Non-pigmented ciliary epithelial cell (primary cell): ENCODE measurements at regions not wholly inside any gene's neighbourhood (a gene's known extent, or its start where the extent isn't known, plus 50 kb on each side); places are given as distances from the start of the nearest gene placed in this dataset.
"Not testable (repeated sequence)": the region's sequence is repeated elsewhere in the genome, so short reads cannot be mapped to it uniquely, and the experiment has no call there.

Experiments used
- DNase-seq: peaks from one replicate; pipeline ENCODE4 v3.0.0-alpha.2; 2010; ENCODE audit warnings: low read depth

GRCh38 chr2:81362468-81362867, 1057.9 kb upstream of the LRRTM1 start:
- not testable (repeated sequence) for DNase-seq

- no peak for DNase-seq
These were observed 1050.9 kb upstream of the LRRTM1 start for GRCh38 chr2:81355436-81355835.

DNA sequence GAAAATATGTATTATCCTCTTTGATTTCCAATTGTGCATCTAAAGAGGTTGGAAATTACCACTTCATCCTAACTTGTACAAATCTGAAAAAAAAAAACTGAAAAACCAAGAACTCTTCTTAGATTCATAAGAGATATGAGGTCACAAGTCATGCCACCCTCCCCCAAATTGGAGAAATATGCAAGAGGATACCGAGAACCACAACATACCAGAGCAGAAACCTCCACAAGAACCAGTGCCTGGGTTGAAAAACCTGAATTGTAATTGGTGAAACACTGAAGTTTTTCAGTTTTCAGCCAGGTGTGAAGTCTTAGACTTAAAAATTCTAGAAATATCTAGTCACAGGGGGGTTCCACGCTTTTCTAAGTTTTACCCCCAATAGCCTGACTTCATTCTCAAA, 1029.5 kb upstream of the LRRTM1 start:
- no peak for DNase-seq

DNA sequence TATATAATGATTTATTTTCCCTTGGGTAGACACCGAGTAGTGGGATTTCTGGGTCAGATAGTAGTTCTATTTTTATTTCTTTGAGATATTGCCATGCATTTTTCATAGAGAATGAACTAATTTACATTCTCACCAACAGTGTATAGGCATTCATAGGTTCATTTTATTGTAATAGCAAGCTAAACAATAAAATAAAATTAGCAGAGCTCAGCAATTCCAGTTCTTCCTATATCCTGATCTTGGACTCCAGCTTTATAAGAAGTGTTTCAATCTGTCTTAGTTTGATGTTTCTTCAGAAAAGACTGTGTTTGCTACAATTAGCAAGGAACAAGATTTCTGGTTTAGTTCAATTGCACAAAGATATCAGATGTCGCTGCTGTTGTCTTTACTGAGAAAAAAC, 1024.4 kb upstream of the LRRTM1 start:
- no peak for DNase-seq

GRCh38 chr2:81327911-81328310, 1023.4 kb upstream of the LRRTM1 start:
- DNase-seq, result no peak

DNA sequence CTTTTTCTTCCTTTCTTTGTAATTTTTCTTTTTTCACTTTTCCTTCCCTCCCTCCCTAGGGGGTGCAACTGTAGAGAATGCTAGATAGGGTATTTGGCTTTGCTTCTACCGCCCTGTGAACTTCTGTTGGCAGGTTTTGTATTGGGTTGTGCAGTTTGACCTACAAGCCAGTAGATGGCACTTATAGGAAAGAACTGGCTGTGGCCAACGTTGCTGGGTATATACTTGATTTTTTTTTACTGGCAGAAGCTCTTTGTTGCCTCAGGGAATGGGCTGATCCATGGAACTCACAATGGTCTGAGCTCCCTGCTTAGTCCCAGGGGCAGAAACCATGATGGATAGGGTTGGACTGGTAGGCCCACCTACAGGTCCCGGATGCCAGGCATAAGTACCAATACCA, 1019.5 kb upstream of the LRRTM1 start:
- no peak for DNase-seq

- DNase-seq, result no peak
These were observed 999.7 kb upstream of the LRRTM1 start for GRCh38 chr2:81304154-81304830.

DNA sequence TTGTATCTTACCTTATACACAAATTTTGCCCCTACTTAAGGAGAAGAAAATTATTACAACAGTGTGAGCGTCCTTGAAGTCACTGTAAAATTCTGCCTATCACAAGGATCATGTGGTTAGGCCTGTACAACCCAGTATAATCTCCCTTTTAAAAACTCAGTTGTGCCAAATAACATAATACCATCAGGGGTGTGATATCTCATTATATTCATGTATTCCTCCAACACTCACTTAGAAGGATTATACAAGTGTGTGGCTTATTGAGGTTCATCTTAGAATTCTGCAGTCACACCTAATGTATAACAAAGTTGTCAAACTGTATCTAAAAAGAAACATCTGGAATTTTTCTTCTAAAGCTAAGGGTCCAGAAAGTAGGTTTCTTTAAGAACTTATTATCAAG, 998.8 kb upstream of the LRRTM1 start:
- DNase-seq, result no peak

DNA sequence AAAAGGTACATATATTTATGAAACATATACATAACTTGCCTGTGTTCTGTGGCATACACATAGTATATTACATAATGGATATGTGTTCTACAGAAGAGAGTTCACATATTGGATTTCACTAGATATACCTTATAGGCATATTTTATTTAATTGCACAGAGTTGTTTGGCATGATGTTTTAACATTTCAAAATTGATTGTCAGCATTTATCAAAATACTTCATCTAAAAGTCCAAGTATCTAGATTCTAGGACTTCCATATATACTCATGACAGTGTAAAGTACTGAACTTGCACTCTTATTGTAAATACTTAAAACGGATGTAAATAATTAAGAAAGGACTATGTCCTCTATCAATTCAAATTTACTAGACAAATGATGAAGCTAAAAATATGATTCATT, 995.3 kb upstream of the LRRTM1 start:
- no peak for DNase-seq

GRCh38 chr2:81290846-81291245, 986.3 kb upstream of the LRRTM1 start:
- no peak for DNase-seq

- DNase-seq, result no peak
These were observed 978.5 kb upstream of the LRRTM1 start for GRCh38 chr2:81283081-81283480.

DNA sequence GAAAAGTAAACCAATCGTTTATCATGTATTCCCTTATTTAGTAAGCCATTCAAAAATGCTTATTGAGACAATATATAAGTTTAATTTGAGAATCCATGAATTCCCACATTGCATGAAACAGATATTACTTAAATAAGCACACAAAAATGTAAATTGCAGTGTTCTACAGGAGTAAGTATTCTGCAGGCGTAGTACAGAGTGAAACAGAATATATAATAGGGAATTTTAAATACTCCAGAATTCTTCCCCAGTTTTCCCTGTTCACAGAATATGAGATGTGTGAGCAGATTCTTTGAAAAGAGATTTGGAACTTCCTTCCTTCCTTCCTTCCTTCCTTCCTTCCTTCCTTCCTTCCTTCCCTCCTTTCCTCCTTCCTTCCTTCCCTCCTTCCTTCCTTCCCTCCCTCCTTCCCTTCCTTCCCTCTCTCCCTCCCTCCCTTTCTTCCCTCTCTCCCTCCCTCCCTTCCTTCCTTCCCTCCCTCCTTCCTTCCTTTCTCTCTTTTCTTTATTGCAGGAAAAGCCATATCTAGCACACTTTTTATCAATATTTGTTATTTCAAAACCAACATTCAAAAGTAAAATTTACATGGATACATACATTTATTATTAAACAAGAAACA, 977.7 kb upstream of the LRRTM1 start:
- DNase-seq, result no peak

- no peak for DNase-seq
These were observed 972.0 kb upstream of the LRRTM1 start for GRCh38 chr2:81276595-81276994.

DNA sequence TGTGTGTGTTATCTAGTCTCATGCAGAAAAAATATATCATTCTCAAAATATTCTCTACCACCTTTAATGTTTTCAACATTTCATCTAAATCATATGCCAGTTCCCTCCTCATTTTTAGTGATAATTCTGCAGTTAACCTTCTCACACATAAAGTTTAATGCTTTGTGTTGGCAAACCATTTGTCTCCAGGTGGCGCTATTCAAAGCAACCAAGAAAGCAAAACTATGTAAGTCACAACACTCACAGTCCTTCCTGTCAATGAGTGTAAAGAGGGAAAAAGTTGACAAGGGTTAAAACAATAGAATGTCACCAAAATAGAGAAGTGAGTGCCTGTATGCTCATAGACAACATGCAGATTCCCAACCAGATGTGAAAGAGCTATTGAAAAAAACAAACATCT, 961.6 kb upstream of the LRRTM1 start:
- no peak for DNase-seq

DNA sequence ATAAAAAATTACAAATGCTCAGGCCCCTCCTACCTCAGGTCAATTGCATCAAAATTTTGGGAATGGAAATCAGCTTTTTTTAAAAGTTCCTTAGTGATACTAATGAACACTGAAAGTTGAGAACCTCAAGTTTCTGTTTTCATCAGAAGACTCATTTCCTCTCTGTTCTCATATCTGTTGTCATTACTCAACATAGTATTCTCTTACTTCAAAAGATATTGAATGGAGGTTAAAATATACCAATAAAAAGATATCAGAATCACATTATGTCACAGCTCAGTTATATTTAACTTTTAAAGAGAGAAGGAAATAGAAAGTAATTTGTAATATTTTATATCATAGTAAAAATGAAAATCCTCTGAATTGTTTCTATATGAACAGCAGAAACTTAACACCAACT, 959.4 kb upstream of the LRRTM1 start:
- no peak for DNase-seq

- DNase-seq, result no peak
These were observed 955.8 kb upstream of the LRRTM1 start for GRCh38 chr2:81260320-81260719.

GRCh38 chr2:81250270-81250669, 945.7 kb upstream of the LRRTM1 start:
- no peak for DNase-seq

DNA sequence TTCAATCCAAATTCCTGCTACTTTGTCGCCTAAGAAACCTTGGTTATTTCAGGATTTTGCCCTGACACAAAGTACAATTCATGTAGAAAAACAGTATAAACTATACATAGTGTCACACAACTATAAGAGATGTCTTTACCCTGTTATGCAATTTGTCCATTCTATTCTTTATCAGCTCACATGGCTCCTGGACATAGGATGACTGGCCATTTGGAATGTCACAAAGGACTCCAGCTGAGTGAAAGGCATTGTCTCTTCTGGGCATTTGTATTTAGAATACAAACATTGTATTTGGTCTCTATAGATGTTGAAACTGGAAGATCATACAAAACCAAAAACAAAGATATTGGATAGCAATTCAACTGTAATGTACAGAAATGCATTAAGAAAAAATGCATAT, 944.6 kb upstream of the LRRTM1 start:
- DNase-seq, result no peak

DNA sequence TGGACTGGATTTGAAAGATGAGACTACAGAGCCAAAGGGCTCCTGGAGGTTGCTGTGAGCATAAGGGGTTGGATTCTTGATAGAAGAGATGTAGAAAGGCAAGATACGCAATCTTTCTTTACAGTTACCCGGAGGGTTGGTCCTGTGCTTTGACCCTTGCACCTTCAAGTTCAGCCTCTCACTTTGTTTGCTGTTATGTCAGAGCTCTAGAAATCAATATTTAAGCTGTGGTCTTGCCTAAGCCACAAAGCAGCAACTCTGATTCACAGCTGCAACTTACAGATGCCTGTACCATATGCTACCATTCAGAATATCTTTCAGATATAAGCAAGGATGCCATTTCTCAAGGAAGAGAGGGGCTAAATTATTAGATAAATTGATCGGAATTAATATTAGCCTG, 943.1 kb upstream of the LRRTM1 start:
- DNase-seq, result no peak

GRCh38 chr2:81242501-81242900, 937.9 kb upstream of the LRRTM1 start:
- DNase-seq, result no peak

- DNase-seq, result no peak
These were observed 933.9 kb upstream of the LRRTM1 start for GRCh38 chr2:81238462-81238861.

- no peak for DNase-seq
These were observed 931.0 kb upstream of the LRRTM1 start for GRCh38 chr2:81235601-81236000.

DNA sequence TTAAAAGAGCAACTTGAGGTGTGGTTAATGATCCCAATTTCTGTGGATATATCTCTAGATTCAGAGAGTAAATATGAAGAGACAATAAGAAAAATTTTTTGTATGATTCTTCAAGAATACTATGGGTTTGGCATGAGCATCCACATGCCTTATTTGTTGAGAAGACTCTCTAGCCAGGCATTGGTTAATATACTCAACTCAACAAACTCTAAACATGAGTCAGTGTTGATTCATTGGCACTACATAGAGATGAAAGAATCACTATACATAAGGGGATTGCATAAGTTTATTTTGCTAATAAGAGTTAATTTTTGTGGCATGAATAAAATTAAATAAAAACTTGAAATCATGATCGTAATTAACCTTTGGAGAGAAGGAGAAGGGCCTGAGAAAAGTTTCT, 930.2 kb upstream of the LRRTM1 start:
- DNase-seq, result no peak

DNA sequence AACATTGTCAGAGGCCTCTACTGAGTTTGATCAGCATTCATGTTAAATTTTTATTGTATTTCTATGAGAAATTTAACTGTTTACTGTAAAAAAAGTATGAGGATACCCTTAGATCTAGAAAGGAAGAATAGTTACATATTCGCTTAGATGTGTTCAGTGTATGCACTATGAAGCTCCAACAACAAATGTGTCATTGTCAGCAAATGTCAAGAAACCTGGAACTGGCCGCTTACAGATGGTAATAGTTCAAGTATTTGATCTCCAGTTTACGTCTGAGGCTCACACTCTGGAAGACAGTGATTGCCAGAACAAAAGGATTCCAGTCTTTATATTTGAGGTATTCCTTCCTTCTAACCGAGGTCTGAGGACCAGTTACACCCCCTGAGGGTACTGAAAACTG, 921.2 kb upstream of the LRRTM1 start:
- no peak for DNase-seq
